GM23248 (cell line): ENCODE measurements at regions not wholly inside any gene's neighbourhood (a gene's known extent, or its start where the extent isn't known, plus 50 kb on each side); places are given as distances from the start of the nearest gene placed in this dataset.

Source experiments
- EZH2 ChIP-seq: fragments of 200-600 bp; sonication (generic); IDR thresholded peaks from 2 replicates; pipeline ENCODE4 v1.6.1; 2018; ENCODE audit warnings: antibody characterized with exemption, mild to moderate bottlenecking; ENCODE audit not compliant: insufficient read depth, poor library complexity, severe bottlenecking
- EZH2phosphoT487 ChIP-seq: fragments of 200-600 bp; sonication (generic); IDR thresholded peaks from 2 replicates; pipeline ENCODE4 v1.6.1; 2018; ENCODE audit warnings: antibody characterized with exemption, moderate library complexity, mild to moderate bottlenecking, low read depth; ENCODE audit not compliant: insufficient read depth

DNA sequence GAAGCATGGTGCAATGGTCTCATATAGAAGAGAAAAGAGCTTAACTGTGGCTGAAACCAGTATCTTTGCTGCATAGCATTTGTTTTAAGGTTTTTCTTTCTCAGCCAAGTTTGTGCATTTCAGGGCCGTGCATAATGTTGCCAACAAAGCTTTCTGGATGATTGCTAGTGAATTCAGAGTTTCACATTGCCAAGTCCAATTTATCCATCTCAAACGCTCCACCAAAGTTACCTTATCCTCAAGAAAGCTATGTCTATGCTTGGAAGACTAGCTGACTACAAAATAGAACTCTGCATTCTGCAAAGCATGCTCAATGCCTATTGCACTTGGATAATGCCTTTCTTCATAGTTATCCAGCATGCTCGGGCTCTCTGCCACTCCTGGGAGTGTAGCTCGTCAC, 535.8 kb upstream of the SGCG start:
- no peak for TF ChIP-seq EZH2phosphoT487
- TF ChIP-seq EZH2, result no peak
